Mesodermal cell (in vitro differentiated cells): ENCODE measurements at regions not wholly inside any gene's neighbourhood (a gene's known extent, or its start where the extent isn't known, plus 50 kb on each side); places are given as distances from the start of the nearest gene placed in this dataset.
"Not testable (repeated sequence)": the region's sequence is repeated elsewhere in the genome, so short reads cannot be mapped to it uniquely, and the experiment has no call there.

Experiments
- H3K27ac ChIP-seq: 2 replicates; pipeline ENCODE4 v1.7.0; 2013; ENCODE audit warnings: mild to moderate bottlenecking, low read depth, low read length, moderate library complexity; ENCODE audit not compliant: severe bottlenecking
- H3K36me3 ChIP-seq: 2 replicates; pipeline ENCODE4 v1.7.1; 2013; ENCODE audit warnings: mild to moderate bottlenecking, low read length, moderate library complexity; ENCODE audit not compliant: control insufficient read depth, insufficient read depth
- H3K4me1 ChIP-seq: one replicate; pipeline ENCODE4 v1.7.1; 2013; ENCODE audit warnings: mild to moderate bottlenecking, low read length; ENCODE audit not compliant: insufficient read depth, control insufficient read depth, poor library complexity, severe bottlenecking
- H3K4me3 ChIP-seq: 2 replicates; pipeline ENCODE4 v1.7.0; 2013; ENCODE audit warnings: low read length, control low read depth, mild to moderate bottlenecking; ENCODE audit not compliant: insufficient read depth, poor library complexity, severe bottlenecking; ENCODE audit errors: extremely low read depth
- H3K9me3 ChIP-seq: 2 replicates; pipeline ENCODE4 v1.7.1; 2013; ENCODE audit warnings: mild to moderate bottlenecking, low read length, moderate library complexity; ENCODE audit not compliant: control insufficient read depth
- WGBS, 2 experiments: methylation state at CpG; one replicate each; pipeline ENCODE4 v1.1.5; 2013; ENCODE audit warnings: missing lambda C conversion rate in 2 of 2; ENCODE audit not compliant: insufficient coverage in 2 of 2; 5-methylcytosine and 5-hydroxymethylcytosine counted together

DNA sequence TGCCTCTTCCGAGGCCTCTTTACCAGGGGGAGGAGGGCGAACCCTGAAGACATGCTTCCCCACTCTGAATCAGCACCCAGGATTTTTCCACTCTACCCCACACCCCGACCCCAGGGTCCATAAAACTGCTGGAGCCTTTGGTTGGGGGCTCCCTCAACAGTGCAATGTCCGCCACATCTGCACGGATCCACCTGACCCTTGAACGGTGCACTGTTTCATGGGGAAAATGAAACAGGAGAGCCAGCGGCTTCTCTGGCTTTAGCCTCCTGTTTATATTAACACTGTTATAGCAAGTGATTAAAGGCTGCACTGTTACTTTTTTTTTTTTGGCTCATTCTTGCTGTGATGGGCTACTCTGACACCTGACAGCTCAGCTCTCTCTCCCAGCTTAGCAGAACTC, 124.1 kb upstream of the DLG1 start:
- H3K27ac ChIP-seq: no peak overlapping the region
- WGBS, 2 experiments: 89 to 97% methylated on average over 4 to 5 of the region's 7 CpGs

DNA sequence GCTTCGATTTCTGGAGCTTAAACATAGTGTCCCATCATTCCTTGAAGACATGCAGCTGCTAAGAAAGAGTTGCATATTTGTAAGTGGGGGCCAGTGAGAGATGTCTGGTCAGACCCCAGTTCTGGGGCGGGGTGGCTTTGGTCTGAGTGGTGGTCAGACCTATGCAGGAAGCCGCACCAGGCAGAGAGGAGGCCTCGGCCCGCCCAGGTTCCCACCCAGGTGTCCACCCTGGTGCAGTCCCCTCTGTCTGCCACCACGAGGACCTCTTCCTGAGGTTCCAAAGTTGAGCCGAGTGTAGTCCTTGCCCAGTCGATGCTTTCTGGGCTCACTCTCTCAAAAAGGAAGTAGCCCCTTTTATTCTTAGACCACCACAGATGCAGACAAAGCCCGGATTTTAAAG, 122.6 kb upstream of the DLG1 start:
- WGBS, 2 experiments: 93 to 96% methylated on average over 7 of the region's 9 CpGs

More for the DNA sequence above, 124.1 kb upstream of the DLG1 start:
- no peaks in the 10 kb centered on the region for H3K36me3 ChIP-seq
- H3K4me3 ChIP-seq: no peak overlapping the region
- H3K4me1 ChIP-seq: no peaks in the 10 kb centered on the region
- H3K9me3 ChIP-seq: no peaks in the 10 kb centered on the region

GRCh38 chr3:197420566-197420965, 122.2 kb upstream of the DLG1 start:
- Histone ChIP-seq H3K36me3 (no peaks in the 10 kb centered on the region), H3K4me3 (no peak overlapping the region), H3K9me3 (no peaks in the 10 kb centered on the region), H3K27ac (no peak overlapping the region), H3K4me1 (no peaks in the 10 kb centered on the region)
- 92 to 97% methylated on average over 3 to 4 of the region's 4 CpGs for WGBS, 2 experiments

More for the DNA sequence above, 122.6 kb upstream of the DLG1 start:
- Histone ChIP-seq H3K4me1 (no peaks in the 10 kb centered on the region), H3K4me3 (no peak overlapping the region), H3K27ac (no peak overlapping the region), H3K36me3 (no peaks in the 10 kb centered on the region), H3K9me3 (no peaks in the 10 kb centered on the region)

GRCh38 chr3:197420115-197420514, 121.7 kb upstream of the DLG1 start:
- Histone ChIP-seq H3K27ac (no peak overlapping the region), H3K9me3 (no peaks in the 10 kb centered on the region), H3K36me3 (no peaks in the 10 kb centered on the region), H3K4me3 (no peak overlapping the region), H3K4me1 (no peaks in the 10 kb centered on the region)
- 89 to 95% methylated on average over 2 of the region's 2 CpGs for WGBS, 2 experiments

DNA sequence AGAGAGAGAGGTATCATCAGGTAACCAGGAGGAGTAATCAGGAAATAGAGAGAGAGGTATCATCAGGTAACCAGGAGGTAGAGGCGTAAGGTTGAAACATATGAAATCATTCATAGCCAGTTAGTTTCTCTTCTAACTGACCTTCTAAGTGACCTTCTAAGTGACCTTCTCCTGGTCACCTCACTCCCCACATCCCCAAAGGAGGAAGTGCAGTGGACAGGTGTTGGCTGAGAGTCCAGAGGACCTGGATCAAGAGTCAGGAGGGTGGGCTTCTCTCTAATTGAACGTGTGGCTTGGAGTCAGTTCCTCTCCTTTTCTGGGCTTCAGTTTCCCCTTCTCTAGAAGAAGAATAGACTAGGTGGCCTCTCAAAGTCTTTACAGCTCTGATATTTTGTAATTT, 121.3 kb upstream of the DLG1 start:
- Histone ChIP-seq H3K9me3 (no peaks in the 10 kb centered on the region), H3K4me3 (no peak overlapping the region), H3K4me1 (no peaks in the 10 kb centered on the region), H3K36me3 (no peaks in the 10 kb centered on the region), H3K27ac (no peak overlapping the region)
- WGBS, 2 experiments: no CpG with 5 or more reads among the region's 2 CpGs

GRCh38 chr3:197417911-197418618, 119.7 kb upstream of the DLG1 start:
- no peak overlapping the region for H3K4me3 ChIP-seq
- 59 to 61% methylated on average over 10 to 11 of the region's 11 CpGs for WGBS, 2 experiments
- no peaks in the 10 kb centered on the region for H3K4me1 ChIP-seq
- H3K27ac ChIP-seq: no peak overlapping the region
- H3K9me3 ChIP-seq: no peaks in the 10 kb centered on the region
- no peaks in the 10 kb centered on the region for H3K36me3 ChIP-seq

DNA sequence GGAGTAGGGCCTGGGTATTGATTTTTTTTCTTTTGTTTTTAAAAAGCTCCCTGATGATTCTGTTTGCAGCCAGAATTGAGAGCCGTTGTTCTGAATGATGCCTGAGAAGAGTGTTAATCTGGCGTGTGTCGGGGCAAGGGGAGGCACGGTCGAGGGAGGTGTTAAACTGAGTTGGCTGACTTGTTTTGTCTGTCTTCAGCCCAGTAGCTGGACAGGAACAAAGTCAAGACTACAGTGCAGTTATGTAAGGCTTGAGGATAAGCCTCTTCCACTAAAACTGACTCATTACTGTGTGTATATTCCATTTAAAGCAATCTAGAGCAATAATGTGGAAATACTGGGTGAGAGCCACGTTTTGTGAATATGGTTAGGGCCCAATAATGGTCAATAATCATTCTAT, 119.0 kb upstream of the DLG1 start:
- 68 to 79% methylated on average over 4 to 5 of the region's 6 CpGs for WGBS, 2 experiments

DNA sequence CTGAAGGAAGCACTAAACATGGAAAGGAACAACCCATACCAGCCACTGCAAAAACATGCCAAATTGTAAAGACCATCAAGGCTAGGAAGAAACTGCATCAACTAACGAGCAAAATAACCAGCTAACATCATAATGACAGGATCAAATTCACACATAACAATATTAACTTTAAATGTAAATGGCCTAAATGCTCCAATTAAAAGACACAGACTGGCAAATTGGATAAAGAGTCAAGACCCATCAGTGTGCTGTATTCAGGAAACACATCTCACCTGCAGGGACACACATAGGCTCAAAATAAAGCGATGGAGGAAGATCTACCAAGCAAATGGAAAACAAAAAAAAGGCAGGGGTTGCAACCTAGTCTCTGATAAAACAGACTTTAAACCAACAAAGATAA, 113.5 kb upstream of the DLG1 start:
- H3K4me1 ChIP-seq, H3K36me3 ChIP-seq, H3K27ac ChIP-seq, H3K4me3 ChIP-seq: not testable (repeated sequence)
- no CpG with 5 or more reads among the region's 2 CpGs for WGBS, 2 experiments
- H3K9me3 ChIP-seq: peaks cover 11% of the 10 kb centered on the region

More for the DNA sequence above, 119.0 kb upstream of the DLG1 start:
- Histone ChIP-seq H3K36me3 (no peaks in the 10 kb centered on the region), H3K4me1 (no peaks in the 10 kb centered on the region), H3K4me3 (no peak overlapping the region), H3K9me3 (no peaks in the 10 kb centered on the region), H3K27ac (no peak overlapping the region)

- H3K4me3 ChIP-seq, H3K4me1 ChIP-seq, H3K36me3 ChIP-seq, H3K27ac ChIP-seq: not testable (repeated sequence)
- H3K9me3 ChIP-seq: peaks cover 11% of the 10 kb centered on the region
- WGBS, 2 experiments: 91 to 97% methylated on average over 6 to 9 of the region's 11 CpGs
These were observed 111.8 kb upstream of the DLG1 start for GRCh38 chr3:197410170-197410569.

DNA sequence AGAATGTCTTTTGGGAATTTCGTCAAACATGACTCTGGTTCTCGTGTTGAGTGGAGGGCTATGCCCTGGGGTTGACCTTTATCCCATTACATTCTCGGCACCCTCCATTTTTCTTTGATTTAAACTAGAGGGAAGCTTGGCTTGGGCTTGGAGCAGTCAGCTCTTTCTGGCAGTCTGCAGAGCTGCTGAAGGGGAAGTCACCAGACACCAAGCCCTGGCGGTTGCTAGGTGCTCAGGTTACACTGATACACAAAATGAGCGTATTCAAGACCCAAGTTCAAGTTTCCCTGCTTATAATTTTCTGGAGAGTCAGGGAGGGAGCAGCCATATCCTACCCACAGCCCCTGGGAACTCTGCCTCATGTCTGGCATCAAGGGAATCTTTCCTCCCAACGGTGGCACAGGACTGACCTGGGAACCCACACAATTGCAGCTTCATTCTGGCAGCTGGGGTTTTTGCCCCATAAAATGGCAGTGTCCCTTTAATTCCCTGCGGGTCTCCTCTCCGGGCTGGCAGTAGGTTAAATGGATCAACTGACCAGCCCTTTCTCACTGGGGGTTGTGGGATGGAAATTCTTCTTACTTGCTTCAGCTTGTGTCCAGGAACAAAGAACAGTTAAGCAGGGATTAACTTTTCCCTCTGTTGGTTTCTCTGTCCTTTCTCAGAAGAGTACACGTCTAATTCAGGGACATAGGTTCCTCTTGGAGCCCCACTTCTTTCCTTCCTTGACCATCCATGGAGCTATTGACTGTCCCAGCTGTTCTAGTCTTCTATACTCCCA, 110.0 kb upstream of the DLG1 start:
- peaks cover 11% of the 10 kb centered on the region for H3K9me3 ChIP-seq
- H3K27ac ChIP-seq: no peak overlapping the region
- H3K4me3 ChIP-seq: no peak overlapping the region
- WGBS, 2 experiments: 85 to 89% methylated on average over 6 to 8 of the region's 9 CpGs
- no peaks in the 10 kb centered on the region for H3K36me3 ChIP-seq
- H3K4me1 ChIP-seq: no peaks in the 10 kb centered on the region

GRCh38 chr3:197407526-197407925, 109.1 kb upstream of the DLG1 start:
- Histone ChIP-seq H3K9me3 (peaks cover 11% of the 10 kb centered on the region), H3K36me3 (no peaks in the 10 kb centered on the region), H3K4me3 (no peak overlapping the region), H3K4me1 (no peaks in the 10 kb centered on the region), H3K27ac (no peak overlapping the region)
- 86 to 100% methylated on average over 1 to 2 of the region's 3 CpGs for WGBS, 2 experiments
